Gastroesophageal sphincter (tissue), 4 donors: ENCODE measurements at regions not wholly inside any gene's neighbourhood (a gene's known extent, or its start where the extent isn't known, plus 50 kb on each side); places are given as distances from the start of the nearest gene placed in this dataset.

ENCODE experiments used
- ATAC-seq: fragments of 150-250 bp; one replicate; pipeline ENCODE4 v1.9.1; 2016; ENCODE audit warnings: mild to moderate bottlenecking, moderate library complexity
- H3K27ac ChIP-seq, 4 donors: fragments of 200-600 bp; sonication (generic) in 3 of 4; 1 replicate in 3 of 4; 2 replicates in 1 of 4; pipeline ENCODE4 v1.5.1; 2016 to 2019
- H3K27me3 ChIP-seq: fragments of 200-600 bp; sonication (generic); one replicate; pipeline ENCODE4 v1.5.1; 2019
- H3K36me3 ChIP-seq, 2 donors: fragments of 200-600 bp; sonication (generic); one replicate each; pipeline ENCODE4 v1.5.1; 2019; ENCODE audit warnings: control low read depth in 1 of 2
- H3K4me1 ChIP-seq, 3 donors: fragments of 200-600 bp; sonication (generic); 1 replicate in 2 of 3; 2 replicates in 1 of 3; pipeline ENCODE4 v1.5.1; 2016 to 2019; ENCODE audit warnings: control low read depth in 2 of 3
- H3K4me3 ChIP-seq, 2 donors: fragments of 200-600 bp; sonication (generic); one replicate each; pipeline ENCODE4 v1.5.1; 2019; ENCODE audit warnings: mild to moderate bottlenecking in 1 of 2, moderate library complexity in 1 of 2
- H3K9me3 ChIP-seq, 3 donors: fragments of 200-600 bp; sonication (generic); one replicate each; pipeline ENCODE4 v1.5.1; 2017 to 2019; ENCODE audit warnings: control low read depth in 2 of 3
- EP300 ChIP-seq: sonication (generic); formaldehyde crosslinking; IDR thresholded peaks from one replicate; pipeline ENCODE4 v1.6.1; 2017; ENCODE audit warnings: antibody characterized with exemption, mild to moderate bottlenecking
- POLR2A ChIP-seq, 2 donors: fragments of 450-650 bp; IDR thresholded peaks; one replicate each; pipeline ENCODE4 v1.6.1; 2017; ENCODE audit warnings: antibody characterized with exemption in 2 of 2, mild to moderate bottlenecking in 2 of 2, moderate library complexity in 1 of 2
- POLR2AphosphoS5 ChIP-seq: sonication (generic); formaldehyde crosslinking; IDR thresholded peaks from one replicate; pipeline ENCODE4 v1.6.1; 2017; ENCODE audit warnings: antibody characterized with exemption
- WGBS, 2 donors: methylation state at CpG; one replicate each; pipeline ENCODE4 v1.1.5; 2018; ENCODE audit warnings: low coverage in 1 of 2; 5-methylcytosine and 5-hydroxymethylcytosine counted together
- TF ChIP-seq, protein P1 (sequence below), 4 experiments: fragments of 200-600 bp in 2 of 4; fragments of 450-650 bp in 2 of 4; sonication (generic) in 1 of 4; IDR thresholded peaks; one replicate each; pipeline ENCODE4 v1.5.1; 2017 to 2019; ENCODE audit warnings: antibody characterized with exemption in 4 of 4, mild to moderate bottlenecking in 2 of 4, moderate library complexity in 2 of 4

- Histone ChIP-seq H3K27me3 (no peaks in the 10 kb centered on the region), H3K27ac (no peak overlapping the region), H3K4me3 (no peak overlapping the region), H3K9me3 (no peaks in the 10 kb centered on the region), H3K4me1 (no peaks in the 10 kb centered on the region), H3K36me3 (no peaks in the 10 kb centered on the region)
- ATAC-seq, result no peak
- TF ChIP-seq POLR2AphosphoS5, result no peak
- 64 to 92% methylated on average over 4 of the region's 4 CpGs for WGBS, 2 donors
Observed at GRCh38 chr7:125127304-125127703, 197.7 kb upstream of the POT1 start.

- Histone ChIP-seq H3K36me3 (no peaks in the 10 kb centered on the region), H3K4me1 (no peaks in the 10 kb centered on the region), H3K27me3 (no peaks in the 10 kb centered on the region), H3K9me3 (no peaks in the 10 kb centered on the region), H3K4me3 (no peak overlapping the region), H3K27ac (no peak overlapping the region)
- no peak for ATAC-seq
- 36 to 50% methylated on average over 1 of the region's 1 CpG for WGBS, 2 donors
- TF ChIP-seq POLR2AphosphoS5, result no peak
Observed at GRCh38 chr7:125126376-125126775, 196.8 kb upstream of the POT1 start.

- no peaks in the 10 kb centered on the region for H3K9me3 ChIP-seq
- H3K27me3 ChIP-seq, result no peaks in the 10 kb centered on the region
- H3K36me3 ChIP-seq, result no peaks in the 10 kb centered on the region
- TF ChIP-seq POLR2AphosphoS5 (no peak), EP300 (no peak), POLR2A (IDR thresholded peaks at IDR 0.05) (no peak)
- TF ChIP-seq, protein P1, sequence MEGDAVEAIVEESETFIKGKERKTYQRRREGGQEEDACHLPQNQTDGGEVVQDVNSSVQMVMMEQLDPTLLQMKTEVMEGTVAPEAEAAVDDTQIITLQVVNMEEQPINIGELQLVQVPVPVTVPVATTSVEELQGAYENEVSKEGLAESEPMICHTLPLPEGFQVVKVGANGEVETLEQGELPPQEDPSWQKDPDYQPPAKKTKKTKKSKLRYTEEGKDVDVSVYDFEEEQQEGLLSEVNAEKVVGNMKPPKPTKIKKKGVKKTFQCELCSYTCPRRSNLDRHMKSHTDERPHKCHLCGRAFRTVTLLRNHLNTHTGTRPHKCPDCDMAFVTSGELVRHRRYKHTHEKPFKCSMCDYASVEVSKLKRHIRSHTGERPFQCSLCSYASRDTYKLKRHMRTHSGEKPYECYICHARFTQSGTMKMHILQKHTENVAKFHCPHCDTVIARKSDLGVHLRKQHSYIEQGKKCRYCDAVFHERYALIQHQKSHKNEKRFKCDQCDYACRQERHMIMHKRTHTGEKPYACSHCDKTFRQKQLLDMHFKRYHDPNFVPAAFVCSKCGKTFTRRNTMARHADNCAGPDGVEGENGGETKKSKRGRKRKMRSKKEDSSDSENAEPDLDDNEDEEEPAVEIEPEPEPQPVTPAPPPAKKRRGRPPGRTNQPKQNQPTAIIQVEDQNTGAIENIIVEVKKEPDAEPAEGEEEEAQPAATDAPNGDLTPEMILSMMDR (IDR thresholded peaks at IDR 0.05), result no peak
- H3K4me3 ChIP-seq, result no peak overlapping the region
- WGBS, 2 donors, result 91 to 92% methylated on average over 6 to 12 of the region's 15 CpGs
- H3K4me1 ChIP-seq, result no peaks in the 10 kb centered on the region
- no peak for ATAC-seq
- H3K27ac ChIP-seq, result no peak overlapping the region
Observed at GRCh38 chr7:125125315-125125714, 195.7 kb upstream of the POT1 start.

GRCh38 chr7:125122173-125122572 lies 192.5 kb upstream of the POT1 start:
- 4 to 28% methylated on average over 2 of the region's 2 CpGs for WGBS, 2 donors
- no peaks in the 10 kb centered on the region for H3K36me3 ChIP-seq
- no peaks in the 10 kb centered on the region for H3K4me1 ChIP-seq
- no peak overlapping the region for H3K4me3 ChIP-seq
- H3K9me3 ChIP-seq, result no peaks in the 10 kb centered on the region
- ATAC-seq, result no peak
- no peak overlapping the region for H3K27ac ChIP-seq
- TF ChIP-seq EP300 (no peak), POLR2A (IDR thresholded peaks at IDR 0.05) (no peak), POLR2AphosphoS5 (no peak)
- TF ChIP-seq, protein P1 (IDR thresholded peaks at IDR 0.05), result no peak
- H3K27me3 ChIP-seq, result no peaks in the 10 kb centered on the region

GRCh38 chr7:125119559-125120115 lies 190.0 kb upstream of the POT1 start:
- Histone ChIP-seq H3K27ac (no peak overlapping the region), H3K36me3 (no peaks in the 10 kb centered on the region), H3K9me3 (no peaks in the 10 kb centered on the region), H3K4me3 (no peak overlapping the region), H3K4me1 (no peaks in the 10 kb centered on the region), H3K27me3 (no peaks in the 10 kb centered on the region)
- 51 to 56% methylated on average over 4 of the region's 4 CpGs for WGBS, 2 donors
- TF ChIP-seq POLR2A (IDR thresholded peaks at IDR 0.05), result no peak
- TF ChIP-seq POLR2AphosphoS5, result no peak
- TF ChIP-seq, protein P1 (IDR thresholded peaks at IDR 0.05), result no peak
- TF ChIP-seq EP300, result no peak
- ATAC-seq, result no peak

DNA sequence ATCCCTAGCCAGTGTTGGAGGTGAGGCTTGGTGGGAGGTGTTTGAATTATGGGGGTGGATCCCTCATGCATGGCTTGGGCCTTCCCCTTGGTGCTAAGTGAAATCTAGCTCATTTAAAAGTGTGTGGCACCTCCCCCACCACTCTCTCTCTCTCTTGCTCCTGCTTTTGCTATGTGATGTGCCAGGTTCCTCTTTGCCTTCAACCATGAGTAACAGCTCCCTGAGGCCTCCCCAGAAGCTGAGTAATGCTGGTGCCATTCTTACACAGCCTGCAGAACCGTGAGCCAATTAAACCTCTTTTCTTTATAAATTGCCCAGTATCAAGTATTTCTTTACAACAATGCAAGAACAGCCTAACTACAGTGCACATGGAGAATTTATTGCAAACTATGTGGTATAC lies 188.8 kb upstream of the POT1 start:
- H3K27ac ChIP-seq, result no peak overlapping the region
- TF ChIP-seq EP300, result no peak
- no peak for TF ChIP-seq POLR2A (IDR thresholded peaks at IDR 0.05)
- TF ChIP-seq POLR2AphosphoS5, result no peak
- TF ChIP-seq, protein P1 (IDR thresholded peaks at IDR 0.05), result no peak
- no peak for ATAC-seq
- no peaks in the 10 kb centered on the region for H3K27me3 ChIP-seq
- WGBS, 2 donors, result 46% methylated on average over 1 of the region's 1 CpG; no CpG with 5 or more reads in 1 of the 2 donors
- H3K4me1 ChIP-seq, result no peaks in the 10 kb centered on the region
- no peaks in the 10 kb centered on the region for H3K36me3 ChIP-seq
- H3K4me3 ChIP-seq, result no peak overlapping the region
- H3K9me3 ChIP-seq, result no peaks in the 10 kb centered on the region
